AG08395 (cell line): ENCODE measurements at regions not wholly inside any gene's neighbourhood (a gene's known extent, or its start where the extent isn't known, plus 50 kb on each side); places are given as distances from the start of the nearest gene placed in this dataset.

ENCODE experiments used
- DNase-seq: peaks from one replicate; pipeline ENCODE4 v3.0.0; 2012; ENCODE audit warnings: mixed read lengths, low spot score

DNA sequence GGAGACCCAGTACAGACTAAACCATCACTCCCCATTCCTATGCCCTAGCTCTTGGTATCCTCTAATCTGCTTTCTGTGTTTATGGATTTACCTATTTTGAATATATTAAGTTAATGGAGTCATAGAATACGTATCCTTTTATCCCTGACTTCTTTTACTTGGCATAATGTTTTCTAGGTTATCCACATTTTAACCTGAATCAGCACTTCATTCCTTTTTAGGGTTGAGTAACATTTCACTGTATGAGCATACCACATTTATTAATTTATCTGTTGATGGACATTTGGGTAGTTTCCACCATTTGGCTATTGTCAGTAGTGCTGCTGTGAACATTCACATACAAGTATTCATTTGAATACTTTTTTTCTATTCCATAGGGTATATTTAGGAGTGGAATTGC is 157.3 kb upstream of the CTNNA2 start:
- DNase-seq: no peak

DNA sequence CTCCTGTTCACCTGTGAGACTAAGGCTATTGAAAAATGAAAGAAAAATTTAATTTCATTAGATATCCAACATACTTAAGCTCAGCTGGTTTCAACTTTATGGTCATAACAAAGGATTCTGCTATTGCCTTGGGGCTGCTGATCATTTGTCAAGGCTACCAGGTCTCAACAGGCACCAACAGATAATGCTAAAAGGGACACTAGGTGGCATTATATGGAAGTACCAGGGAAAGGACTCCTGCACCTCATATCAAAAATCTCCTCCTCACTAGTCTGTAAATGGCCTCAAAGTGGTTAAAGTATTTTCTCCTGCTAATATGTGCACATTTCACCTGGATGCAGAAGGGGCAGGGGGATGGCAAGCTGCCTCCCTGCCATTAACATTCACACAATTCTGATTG is 167.9 kb upstream of the REG3A start:
- DNase-seq: no peak

DNA sequence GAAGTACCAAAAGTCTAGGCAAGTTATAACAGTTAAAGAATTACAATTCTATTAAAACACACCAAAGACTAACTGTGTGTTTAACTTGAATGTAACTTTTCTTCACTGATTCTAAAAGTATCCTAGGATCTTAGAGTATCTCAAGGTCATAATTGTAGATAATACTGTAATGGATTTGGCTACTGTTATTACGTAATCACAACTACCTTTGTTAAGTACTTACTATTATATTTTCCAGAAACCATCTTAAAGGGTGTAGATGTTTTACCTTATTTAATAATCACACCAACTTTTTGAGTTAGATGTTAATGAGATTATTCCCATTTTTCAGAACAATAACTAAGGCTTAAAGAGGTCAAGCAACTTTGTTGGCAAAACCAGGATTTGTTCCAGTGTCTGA is 161.3 kb upstream of the REG3A start:
- no peak for DNase-seq

DNA sequence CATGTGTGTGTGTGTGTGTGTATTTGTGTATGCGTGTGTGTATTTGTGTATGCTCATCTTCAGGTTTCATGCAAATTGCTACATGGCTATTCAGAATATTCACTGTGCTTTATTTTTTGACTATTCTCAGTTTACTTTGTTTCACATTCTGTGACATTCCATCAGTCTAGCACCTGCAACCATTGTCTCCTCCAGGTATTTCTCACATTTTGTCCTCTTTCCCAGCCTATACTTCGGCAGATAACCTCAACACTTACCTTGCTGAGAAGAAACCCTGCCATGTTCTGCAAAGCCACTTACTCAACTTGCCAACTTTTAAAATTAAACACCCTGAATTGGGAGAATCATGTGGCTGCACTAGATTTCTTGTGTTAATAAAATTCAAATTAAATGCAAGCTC is 135.4 kb upstream of the REG3A start:
- no peak for DNase-seq

DNA sequence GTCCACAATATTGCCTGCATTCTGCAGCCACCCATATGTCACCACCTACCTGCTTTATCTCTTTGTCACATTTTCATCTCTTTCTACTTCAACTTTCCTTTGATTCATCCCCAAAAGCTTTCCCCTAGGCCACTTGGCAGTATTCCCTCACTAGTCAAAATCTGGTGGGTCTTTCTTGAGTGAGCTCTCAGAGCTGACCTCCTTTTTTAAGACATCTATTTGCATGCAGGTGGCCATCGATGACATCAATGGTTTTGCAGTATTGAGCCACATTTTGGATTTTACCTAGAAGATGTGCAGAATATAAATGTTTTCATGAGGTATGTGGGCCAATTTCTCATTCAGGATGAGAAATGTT is 133.4 kb upstream of the REG3A start:
- no peak for DNase-seq

DNA sequence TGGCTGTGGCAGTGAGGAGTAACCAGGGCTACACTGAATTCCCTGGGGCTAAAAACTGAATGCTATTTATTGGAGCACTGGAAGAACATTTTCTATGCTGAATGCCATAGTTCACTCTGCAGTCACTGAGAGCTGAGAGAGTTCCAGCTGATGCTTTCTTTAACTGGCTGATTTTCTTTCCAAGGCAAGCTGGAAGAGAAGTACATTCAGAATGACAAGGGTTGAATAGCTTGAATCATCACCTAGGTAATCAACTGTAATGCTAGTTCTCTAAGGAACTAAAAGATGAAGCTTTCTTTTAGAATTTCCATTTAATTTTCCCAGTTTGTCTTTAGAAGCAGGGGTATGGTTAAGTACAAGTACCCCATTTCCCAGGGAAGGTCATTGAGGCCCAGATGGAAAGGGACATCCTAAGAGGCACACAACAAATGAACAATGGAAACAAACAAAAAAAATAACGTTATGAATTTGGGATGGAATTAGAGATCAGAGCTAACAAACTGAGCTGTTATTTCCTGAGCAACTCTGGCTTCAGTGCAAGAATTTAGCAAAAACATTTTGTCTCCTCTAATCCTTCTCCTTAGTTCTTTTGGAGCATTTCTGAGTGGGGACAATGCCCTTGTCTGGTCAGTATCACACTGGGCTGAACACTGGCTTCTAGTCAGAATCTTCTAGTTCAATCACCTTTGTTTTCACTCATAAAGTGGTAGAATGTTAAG is 132.8 kb upstream of the REG3A start:
- DNase-seq: no peak

DNA sequence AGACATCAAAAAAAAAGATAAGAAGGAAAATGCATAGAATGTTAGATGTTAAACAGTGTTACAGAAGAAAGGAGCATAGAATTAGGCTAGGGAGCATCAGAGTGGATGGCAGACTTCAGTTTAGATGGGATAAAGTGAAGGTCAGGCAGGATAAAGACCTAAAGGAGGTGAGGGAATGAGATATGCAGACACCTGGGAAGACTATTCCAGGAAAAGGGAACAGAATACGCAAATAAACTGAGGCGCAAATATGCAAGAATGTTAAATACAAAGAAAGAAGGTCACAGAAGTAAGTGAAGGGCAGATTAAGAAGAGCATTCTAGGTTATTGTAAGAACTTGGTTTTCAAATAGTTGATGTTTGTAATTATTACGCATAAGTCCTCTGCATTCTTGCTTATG is 116.3 kb upstream of the REG3A start:
- no peak for DNase-seq

DNA sequence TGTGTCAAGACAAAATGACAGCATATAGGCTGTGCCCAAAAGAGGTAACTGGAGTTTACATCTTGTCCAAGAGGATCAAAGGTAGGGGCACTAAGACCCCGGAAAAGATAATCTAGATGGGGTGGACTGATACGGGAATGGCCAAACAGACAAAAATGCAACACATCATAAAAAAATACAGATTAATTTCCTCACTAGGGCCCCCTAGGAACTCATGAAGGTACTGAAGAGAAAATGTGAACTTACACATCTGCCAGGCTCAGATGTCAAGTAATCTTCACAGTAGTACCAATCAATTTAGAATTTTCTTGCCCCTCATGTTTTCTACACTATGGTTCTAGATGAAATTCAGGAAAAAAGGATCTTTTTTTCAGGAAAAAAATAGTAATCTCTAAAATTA is 115.6 kb upstream of the REG3A start:
- DNase-seq: no peak

DNA sequence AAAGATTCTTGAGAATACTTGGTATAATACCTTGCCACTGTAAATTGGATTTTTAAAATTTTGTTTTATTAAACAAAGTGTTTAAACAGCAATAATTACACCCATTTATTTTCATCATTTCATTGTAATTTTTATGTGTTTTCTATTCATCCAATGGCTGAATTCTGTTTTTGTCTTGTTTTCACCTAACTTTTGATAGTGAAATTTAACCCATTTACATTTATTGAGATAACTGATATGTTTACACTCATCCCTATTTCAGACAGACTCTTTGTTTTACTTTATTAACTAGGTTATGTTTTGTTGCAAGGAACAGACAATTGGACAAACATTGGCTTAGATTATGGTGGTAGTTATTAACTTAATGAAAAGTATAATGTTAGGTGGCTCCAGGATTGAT is 113.1 kb upstream of the REG3A start:
- no peak for DNase-seq

DNA sequence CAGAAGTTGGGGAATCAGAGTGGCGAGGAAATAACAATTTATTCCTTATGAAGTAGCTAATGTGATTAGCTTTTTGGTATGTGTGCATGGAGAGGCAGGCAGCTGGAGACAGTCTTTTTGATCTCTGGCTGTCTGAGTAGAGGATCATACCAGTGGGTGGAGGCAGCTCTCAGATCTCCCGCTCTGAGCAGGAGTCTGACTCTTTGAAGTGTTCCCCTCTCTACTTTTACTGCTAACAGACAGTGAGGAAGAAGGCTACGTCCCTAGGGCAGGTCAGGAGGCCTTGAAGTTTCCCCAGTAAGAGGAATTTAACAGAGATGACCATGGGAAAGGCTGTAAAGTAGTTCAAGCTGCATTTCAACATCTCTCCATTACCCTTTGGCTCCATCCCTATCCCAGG is 111.9 kb upstream of the REG3A start:
- no peak for DNase-seq

DNA sequence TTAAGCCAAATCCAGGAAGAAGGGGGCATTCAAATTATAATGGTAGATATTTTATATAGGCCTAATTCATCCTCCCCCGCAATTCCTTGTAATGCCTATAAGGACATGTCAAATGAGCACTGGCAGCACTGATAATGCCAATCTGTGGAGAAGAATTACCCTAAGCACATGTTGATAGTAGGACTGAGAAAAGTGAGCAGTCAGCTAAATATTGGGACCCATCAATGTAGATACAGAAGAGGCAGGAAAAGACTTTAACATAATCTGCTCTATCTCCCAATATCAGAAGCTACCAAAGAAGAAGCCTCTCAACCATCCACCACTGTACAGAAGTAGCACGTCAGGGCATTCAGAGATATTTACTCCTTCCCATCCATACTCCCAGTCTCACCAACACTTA is 101.3 kb upstream of the REG3A start:
- no peak for DNase-seq

DNA sequence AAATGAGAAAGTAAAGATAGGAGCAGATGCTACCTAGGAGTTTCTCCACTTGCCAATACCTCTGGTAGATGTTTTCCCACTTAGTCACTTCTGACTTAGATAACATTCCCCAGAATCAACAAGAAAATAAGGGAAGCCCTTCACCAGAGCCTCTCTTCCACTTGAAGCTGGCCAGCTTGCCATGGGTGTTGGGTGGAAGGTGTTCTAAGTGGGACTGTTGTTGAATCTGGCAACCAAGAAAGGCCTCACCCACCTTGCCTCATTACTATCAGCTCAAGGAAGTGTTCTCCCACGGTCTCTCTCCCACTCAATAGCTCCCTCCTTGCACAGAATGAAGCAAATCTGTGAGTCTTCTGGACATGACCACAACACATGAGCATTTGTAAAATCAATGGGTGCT is 100.4 kb upstream of the REG3A start:
- no peak for DNase-seq

DNA sequence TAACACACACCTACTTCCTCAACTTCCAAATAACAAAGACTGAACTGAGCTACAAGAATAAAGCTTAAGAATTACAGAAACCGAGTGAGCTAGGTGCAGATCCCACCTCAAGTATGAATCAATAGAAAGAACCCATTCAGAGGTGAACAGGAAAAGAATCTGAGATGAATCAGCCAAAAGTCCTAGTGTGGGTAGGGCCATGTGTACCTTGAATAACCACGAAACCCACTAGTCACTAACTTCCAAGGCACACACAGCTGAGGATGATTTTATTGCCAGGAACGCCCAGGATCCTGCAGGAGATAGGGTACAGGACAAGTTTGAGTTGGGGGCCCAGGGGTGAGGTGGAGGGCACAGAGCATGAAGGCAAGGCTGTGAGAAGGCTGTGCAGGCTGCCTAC is 99.7 kb upstream of the REG3A start:
- no peak for DNase-seq

DNA sequence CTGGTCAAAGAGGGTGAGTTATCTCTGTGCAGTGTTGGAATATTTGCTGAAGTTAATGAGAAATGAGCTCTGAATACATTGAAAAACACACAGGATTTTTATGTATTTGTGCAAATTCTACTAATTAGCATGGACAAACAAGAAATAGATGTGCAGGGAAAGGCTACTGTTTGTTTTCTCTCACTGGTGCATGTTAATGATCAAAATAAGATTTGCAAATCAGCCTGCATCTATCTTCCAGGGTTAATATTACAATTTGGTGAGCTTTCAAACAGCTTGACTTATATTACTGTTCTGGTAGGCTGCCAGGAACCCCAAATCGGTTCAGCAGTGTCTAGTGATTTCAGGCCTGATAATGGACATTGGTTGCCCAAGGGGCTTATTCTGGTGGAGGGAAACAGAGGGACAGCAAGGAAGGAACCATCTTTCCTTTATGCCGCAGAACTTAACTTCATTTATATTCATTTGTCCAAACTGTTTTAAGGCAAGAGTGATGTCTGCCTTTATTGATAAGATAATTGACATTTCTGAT is 93.8 kb upstream of the REG3A start:
- no peak for DNase-seq

DNA sequence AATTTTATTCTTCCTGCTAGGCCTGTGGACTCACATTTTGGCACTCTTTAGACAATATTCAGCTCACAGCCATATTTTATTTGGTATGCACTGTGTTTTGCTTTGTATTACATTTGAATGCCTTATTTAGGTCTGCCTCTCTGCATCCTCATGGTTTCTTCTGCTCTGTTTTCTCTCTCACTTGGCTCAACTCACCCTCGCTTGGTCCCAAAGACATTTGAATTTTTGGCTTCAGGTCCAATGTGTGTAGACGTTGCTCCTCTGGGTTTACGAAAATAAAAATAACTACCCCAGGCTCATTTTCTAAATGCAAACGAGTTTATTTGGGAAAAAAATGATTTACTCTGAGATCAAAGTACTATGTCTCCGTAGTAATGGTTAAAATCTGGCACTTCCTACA is 91.1 kb upstream of the REG3A start:
- DNase-seq: no peak

DNA sequence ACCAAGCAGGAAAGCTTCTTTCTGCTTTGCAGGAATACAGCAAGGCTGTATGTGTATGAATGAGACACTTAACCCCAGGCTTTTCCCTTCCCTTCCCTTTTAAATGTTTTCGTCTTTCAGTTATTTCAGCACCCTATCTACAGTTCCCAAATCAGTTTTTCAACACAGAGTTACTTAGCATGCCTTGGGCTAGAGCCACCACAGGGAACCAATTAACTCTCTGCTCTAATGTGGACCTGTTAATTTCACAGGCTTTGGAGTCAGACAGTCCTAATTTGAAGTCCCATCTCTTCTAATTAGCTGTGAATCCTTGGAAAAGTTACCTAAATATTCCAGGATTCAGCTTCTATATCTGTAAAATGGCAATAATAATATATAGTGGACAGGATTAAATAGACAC is 89.2 kb upstream of the REG3A start:
- no peak for DNase-seq

DNA sequence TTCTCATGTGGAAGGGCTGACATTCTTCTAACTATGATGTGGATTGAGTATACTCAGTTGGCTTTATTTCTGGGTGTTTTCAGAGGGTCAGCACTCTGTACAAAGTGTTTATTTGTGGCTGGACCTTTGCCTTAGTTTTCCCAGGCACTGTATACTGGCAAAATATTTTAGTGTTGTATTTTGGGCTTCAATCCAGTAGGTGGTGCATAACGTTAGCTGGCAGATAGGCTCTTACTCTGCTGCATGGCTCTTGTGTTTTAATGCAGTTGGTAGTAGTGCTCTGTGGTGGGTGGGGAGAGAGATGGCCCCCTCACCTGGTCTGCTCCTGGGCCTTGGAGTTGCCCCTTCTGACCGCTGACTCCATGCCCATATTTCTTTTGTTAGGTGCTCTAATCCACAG is 75.6 kb upstream of the REG3A start:
- DNase-seq: no peak

DNA sequence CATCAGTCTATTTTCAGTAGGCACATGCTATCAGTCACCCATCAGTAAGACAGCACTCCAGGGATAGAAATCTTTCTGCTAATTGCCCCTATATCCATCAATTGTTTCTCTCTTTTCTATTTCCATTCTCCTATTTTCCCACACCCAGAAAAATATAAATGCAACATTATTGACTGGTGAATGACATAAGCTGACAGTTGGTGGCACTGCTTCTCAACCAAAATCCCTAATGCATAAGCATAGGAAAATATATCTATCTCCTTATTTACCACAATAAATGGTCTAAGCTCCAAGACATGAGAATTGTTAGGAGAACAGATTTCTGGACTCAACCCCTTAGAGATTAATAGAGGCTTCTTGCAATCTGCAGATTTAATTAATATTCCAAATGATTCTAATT is 64.0 kb upstream of the REG3A start:
- no peak for DNase-seq

DNA sequence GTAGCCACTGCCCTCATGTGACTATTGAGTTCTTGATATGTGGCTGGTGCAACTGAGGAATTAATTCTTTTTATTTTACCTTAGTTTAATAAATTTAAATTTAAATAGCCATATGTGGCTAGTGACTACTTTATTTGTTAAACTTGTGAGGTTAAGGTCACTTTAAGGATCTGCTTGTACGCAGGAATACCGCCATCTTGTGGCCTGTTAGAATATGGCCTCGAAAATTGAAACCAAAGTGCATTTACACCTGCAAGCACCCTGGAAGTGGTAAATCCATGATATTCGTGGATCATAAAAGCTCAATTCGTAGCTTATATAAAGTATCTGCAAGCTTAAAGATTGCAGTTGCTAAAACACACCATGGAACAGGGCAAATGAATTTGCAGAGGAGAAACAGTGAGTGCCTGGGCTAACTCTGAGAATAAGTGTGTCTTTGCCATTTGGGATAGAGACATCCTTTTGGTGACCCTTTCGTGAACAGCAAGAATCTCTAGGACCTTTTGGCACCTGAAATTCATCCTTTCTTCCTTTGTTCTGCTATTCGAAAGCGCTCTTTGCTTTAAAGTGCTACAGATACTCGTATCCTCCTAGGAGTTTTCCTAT is 59.9 kb upstream of the REG3A start:
- peak; percentile 19 for DNase-seq

DNA sequence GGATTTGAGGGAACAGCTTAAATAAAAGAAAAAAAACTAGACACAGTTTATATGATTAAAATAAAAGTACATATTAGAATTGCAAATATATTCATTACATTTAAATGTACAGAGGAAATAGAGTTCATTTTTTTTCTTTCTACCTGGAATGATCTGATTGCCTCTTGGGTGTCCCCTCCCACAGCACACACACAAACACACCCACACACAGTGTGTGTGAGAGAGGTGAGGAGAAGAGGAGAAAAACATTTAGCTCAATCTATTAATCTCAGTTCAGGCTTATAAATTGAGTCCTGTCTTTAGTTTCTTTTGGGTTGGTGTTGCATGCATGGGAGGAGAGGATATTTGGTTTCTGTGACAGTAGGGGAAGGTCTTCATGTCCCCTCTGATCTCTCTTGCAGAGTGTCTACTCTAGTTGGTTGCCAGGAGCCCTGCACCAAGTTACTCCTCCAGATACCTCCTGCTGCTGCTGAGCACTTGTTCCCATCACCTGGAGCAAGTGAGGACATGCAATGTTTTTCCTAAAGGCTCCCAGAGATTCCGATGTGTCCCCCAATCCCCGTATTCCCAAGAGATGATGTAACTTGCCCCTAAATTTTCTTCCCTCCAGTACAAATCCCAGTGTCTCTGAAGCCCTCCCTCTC is 50.8 kb upstream of the REG3A start:
- no peak for DNase-seq
